Glomerular endothelial cell (primary cell): ENCODE measurements at regions not wholly inside any gene's neighbourhood (a gene's known extent, or its start where the extent isn't known, plus 50 kb on each side); places are given as distances from the start of the nearest gene placed in this dataset.

Source experiments
- DNase-seq: peaks from one replicate; pipeline ENCODE4 v3.0.0-alpha.2; 2011; ENCODE audit warnings: low read depth, low spot score; ENCODE audit errors: extremely low read depth

DNA sequence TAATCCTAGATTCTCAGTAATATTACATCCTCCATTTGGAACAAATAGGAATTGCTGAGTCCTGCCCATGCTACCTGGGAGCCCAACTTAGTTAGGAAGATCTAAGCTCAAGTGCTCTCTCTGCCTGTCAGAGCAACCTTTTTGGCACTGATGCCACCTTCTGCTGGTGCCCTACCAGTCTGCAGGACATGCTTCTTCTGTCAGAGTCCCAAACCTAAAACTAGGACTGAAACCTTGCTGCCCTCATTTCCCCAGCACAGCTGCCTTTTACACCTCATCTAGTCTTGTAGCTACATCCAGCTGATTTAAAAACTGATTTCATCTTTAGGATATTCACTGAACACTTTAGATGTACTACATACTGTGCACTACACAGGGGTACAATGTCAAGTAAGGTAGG is 118.7 kb downstream of the LYPLAL1 start:
- no peak for DNase-seq

DNA sequence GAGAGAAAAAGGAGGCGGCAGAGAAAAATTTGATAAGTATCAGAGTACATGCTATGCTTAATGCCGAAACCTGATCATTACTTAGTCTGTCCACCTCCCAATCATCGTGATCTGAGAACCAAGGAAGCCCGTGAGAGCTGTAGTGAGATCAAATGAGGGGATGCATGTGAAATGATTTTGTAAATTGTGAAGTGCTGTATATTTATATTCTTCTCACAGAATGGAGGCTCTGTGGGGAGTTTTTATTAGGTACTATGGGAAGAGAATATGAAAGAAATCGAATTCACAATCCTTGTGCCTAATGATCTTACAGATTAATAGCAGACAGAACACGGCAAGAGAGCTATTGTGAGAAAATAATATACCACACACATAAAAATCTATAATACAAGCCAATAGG is 115.5 kb downstream of the LYPLAL1 start:
- no peak for DNase-seq

- no peak for DNase-seq
Observed at GRCh38 chr1:219283541-219283940, 109.9 kb downstream of the LYPLAL1 start.

DNA sequence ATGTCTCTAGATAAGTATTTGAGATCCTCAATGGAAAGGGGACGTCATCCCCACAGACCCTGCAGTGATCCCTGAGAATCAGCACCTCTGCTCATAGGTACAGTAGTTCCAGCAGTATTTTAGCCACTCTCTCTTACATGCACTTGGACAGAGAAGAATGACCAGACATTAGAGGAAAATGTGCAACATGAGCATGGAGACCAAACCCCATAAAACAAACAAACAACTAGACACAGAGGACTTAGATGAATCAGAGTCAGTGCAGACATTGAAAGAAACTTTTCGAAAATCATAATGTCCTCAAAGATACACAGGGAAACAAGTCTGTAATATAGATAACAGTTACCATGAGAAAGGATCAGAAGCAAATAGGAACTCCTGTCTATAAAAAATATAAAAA is 108.2 kb downstream of the LYPLAL1 start:
- DNase-seq = no peak

- DNase-seq = no peak
Observed at GRCh38 chr1:219279017-219279770, 105.5 kb downstream of the LYPLAL1 start.

GRCh38 chr1:219278288-219278687 is 104.6 kb downstream of the LYPLAL1 start:
- DNase-seq = no peak

GRCh38 chr1:219277304-219278105 is 103.8 kb downstream of the LYPLAL1 start:
- no peak for DNase-seq

GRCh38 chr1:219276049-219276738 is 102.5 kb downstream of the LYPLAL1 start:
- no peak for DNase-seq

DNA sequence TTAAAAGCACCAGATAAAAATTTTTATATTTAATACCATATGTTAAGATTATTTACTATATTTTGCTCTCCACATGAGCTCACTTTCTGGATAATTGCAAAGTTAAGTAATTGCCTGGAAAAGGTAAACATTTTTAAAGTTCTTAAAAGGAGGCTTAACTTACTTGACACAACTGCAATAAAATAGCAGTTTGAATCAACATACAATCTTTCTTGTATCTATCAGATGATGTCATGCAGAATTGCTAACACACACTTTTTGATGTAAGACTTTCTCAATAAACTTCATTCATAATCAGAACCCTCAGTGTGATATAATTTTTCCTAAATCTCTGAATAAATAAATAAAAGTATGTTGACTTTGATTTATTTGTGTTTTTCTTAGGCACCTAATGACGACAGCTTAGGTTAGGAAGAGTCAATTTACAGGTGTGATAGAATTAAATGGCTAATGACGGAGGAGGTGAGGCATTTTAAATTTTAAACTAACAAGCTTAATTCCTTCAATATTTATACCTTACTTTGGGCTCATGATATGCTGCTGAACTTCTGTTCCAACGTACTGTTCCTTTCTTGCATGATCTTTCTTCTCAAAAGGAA is 99.5 kb downstream of the LYPLAL1 start:
- no peak for DNase-seq

GRCh38 chr1:219271818-219272535 is 98.3 kb downstream of the LYPLAL1 start:
- DNase-seq = no peak

- DNase-seq = no peak
Observed at GRCh38 chr1:219269171-219269570, 95.5 kb downstream of the LYPLAL1 start.

DNA sequence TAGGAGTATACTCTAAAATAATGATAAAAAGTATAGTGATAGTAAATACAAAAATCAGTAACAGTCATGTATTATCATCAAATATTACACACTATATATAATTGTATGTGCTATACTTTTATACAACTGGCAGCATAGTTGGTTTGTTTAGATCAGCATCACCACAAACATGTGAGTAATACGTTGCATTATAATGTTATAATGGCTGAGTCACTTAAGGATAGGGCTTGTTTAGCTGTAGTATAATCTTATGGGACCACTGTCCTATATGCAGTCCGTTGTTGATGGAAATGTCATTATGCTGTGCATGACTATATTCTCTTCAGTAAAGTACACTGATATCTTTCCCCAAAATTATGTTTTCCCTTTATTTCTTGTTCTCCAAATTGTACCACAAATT is 92.8 kb downstream of the LYPLAL1 start:
- DNase-seq = no peak

- no peak for DNase-seq
Observed at GRCh38 chr1:219265026-219265515, 91.4 kb downstream of the LYPLAL1 start.

DNA sequence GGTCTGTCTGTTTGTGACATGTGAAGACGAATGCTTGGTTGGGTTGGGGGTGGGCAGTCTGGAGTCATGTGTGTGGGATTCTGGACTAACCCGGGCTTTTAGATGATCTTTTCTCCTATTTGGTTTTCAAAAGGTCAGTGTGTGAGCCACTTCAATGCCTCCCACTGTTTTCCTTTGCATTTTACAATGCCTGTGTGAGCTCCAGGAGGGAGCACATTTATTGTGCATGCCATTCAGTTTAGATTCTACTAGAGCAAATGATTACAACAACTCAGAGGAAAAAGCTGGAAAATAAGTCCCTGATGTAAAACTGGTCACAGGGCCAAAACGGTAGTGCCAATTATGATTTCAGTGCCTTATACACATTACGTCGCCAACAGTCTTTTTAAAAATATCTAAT is 90.9 kb downstream of the LYPLAL1 start:
- no peak for DNase-seq
